NCI-H69 (cell line): ENCODE measurements at regions not wholly inside any gene's neighbourhood (a gene's known extent, or its start where the extent isn't known, plus 50 kb on each side); places are given as distances from the start of the nearest gene placed in this dataset.

Experiments used
- DNase-seq: peaks from one replicate; lab custom pipeline; 2025; lab: John Stamatoyannopoulos, UW

DNA sequence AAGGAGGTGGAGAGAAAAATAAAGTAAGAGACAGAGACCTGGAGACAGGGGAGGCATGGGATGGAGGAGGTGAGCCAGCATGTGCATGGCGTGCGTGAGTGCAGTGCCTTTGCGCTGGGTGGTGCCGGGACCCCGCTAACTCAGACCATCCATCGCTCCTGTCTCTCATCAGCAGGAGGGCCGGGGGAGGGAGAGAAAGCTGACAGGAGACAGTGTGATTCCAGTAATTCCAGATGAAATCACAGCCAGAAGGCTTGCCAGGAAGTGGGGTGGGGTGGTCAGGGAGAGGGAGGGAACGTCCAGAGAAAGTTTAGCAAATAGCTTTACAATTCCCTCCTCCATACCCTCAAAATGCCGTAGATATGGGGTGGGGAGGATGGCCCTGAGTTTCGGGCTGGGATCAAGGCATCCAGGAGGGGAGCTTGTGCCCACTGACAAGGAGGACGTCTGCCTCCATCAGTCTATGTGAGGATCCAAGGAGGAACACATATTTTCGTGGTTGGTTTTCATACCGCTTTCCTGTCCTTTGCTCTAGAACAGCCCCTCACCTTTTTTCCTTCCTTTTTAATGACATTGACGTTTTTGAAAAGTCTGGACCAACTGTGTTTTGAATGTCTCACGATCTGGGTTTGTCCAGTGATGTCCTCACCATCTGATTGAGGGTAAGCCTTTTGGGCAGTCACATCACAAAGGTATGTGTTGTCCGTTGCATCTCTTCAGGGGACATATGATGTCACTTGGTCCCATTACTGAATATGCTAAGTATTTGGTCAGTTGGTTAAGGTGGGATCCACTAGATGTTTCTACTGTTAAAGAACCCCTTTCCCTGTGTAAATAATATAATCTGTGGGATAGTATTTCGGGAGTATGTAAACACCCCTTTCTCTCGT, 567.3 kb downstream of the MIAT start:
- no peak for DNase-seq

DNA sequence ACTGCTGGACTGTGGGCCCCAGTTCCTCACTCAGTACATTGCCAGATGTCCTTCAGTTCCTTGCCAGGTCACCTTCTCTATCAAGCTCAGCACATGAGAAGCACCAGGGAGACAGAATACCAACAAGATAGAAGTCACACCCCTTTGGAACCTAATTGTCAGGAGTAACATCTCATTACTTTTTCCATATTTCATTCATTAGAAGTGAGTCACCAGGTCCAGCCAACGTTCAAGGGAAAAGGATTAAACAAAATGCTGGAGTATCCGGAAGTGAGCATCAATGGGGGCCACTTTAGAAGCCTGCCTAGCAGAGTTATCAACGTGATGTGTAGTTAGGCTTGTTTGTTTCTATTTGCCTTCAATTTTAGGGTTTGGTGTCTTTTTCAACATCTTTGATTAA, 569.3 kb downstream of the MIAT start:
- no peak for DNase-seq

DNA sequence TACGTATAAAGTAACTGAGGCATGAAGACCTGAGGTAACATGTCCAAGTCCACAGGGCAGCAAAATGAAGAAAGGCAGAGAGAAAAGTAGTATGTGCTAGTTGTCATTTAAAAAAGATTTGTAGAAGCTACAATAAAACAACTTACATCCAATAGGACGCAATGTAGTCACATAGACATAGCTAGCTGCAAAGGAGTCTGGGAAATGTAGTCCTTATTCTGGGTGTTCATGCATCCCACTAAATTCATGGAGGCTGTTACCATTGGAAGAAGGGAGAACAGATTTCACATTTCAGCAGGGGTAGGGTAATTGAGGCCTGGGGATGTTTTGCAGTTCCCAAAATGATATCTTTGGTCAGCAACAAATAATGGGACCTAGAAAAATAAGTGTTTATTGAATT, 571.4 kb downstream of the MIAT start:
- DNase-seq = no peak

DNA sequence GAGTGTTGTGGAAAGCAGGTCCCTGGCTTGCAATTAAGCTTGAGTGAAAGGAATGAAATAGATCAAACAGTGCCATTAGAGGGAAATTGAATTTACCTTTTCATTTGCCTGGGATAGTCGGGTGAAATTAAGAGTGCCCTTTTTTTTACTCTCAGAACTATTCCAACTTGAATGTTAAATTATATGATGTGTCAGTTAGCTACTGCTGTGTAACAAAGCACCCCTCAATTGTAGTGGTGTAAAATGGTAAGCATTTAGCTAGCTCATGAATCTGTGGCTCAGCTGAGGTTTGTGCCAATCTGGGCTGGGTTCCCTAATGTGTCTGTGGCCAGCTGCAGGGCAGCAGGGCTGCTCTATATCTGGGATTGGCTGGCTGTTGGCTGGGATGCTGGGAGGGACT, 571.4 kb downstream of the MN1 start:
- no peak for DNase-seq

DNA sequence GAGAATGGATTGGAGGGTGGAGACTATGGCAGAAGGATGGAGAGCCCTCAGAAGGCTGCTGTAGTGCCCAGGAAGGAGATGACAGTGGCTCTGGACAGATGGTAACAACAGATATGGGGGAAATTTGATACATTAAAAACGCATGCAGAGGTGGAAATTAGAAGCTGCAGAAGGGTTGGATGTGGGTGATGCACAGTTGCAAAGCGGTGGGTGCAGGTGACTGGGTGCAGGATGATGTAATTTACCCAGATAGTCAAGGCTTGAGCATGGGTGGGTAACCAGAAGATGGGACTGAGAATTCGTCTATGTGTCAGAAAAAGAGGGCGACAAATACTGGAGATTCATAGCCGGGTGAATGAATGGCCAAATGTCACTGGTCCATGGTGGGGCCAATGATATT, 570.3 kb downstream of the MN1 start:
- no peak for DNase-seq

DNA sequence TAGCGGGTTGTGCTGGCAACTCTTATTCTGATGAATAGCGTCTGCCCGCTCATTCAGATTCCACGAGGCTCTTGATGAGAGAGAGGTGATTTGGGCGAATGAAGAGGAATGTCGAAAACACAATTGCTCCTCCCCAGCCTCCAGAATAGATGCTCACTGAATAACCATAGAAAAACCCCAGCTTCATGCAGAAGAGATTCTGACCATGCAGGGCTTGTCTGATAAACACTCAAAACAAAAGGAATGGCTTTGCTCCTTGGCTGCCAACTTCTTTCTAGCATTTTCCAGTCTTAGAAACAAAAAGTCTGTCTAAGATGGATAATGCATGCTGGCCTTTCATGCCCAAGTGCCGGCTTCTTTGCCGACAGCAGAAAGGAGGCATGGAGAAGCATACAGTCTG, 569.5 kb downstream of the MN1 start:
- no peak for DNase-seq

DNA sequence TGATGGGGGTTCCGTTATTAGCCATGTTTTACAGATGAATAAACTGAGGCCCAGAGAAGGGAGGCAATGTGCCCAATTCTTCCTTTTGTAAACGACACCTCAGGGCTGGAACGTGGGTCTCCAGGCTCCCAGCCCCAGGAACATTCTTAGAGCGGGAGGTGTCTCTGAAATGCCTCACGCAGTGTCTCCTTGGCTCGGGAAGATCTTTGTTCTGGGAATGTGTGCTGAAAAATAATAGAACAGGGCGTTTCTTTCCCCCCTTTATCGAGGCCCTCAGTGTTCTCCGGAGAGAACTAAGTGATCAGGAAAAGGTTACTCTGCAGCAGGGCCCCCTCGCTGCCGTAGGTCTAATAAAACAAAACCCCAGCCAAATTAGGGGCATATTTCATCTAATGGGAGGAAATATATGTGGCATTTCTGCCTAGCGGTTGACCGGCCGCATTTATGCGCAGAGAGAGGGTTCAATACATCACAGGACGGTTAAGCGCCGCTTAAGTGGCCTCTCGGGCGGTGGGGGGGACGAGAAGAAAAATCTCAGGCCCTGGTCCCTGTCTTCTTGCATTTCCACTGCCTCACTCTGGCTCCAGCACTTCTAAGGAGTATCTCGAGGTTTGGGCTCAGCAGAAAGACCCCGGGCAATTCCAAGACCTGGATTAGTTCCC, 564.3 kb downstream of the MN1 start:
- no peak for DNase-seq

DNA sequence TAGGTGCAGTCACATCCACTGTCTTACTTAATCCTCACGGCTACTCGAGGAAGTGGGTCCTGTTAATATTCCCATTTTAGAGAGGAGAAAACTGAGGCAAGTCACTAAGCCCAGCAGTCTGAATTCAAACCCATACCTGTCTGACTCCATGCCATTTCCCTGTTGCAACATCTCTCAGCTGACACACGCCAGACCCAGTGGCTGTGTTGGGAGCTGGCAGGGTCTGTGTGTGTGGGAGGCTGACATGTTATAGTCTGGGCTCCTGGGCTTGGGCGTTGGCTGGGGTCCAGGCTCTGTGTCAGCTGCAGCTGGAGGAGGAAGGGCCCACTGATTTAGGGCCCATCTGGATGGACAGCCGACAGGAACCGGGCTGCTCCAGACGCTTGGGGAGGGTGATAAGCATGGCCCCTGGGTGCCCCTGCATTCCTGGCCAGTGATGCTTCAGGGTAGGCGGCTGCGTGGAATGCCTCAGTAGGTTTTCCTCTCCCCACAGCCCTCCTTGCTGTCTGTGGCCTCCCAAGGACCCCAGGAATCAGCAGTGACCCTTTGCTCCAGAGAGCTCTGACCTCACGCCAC, 562.5 kb downstream of the MN1 start:
- no peak for DNase-seq

DNA sequence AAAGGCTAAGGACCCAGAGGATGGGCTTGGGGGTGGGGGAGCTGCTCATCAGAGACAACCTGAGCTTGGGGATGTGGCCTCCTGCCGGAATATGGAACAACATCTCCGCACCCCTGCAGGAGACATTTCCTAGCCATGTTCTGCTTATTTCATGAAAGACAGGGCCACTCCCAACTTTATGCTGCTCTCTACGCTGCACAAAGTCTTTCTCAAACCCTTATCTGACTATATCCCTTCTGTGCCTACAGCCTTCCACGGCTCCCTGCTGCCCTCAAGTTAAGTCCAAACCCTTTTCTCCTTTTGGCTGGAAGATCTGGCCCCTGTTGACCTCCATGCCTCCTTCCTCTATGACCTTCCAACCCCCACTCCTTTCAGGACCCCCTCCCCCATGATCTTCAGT, 562.0 kb downstream of the MN1 start:
- no peak for DNase-seq

DNA sequence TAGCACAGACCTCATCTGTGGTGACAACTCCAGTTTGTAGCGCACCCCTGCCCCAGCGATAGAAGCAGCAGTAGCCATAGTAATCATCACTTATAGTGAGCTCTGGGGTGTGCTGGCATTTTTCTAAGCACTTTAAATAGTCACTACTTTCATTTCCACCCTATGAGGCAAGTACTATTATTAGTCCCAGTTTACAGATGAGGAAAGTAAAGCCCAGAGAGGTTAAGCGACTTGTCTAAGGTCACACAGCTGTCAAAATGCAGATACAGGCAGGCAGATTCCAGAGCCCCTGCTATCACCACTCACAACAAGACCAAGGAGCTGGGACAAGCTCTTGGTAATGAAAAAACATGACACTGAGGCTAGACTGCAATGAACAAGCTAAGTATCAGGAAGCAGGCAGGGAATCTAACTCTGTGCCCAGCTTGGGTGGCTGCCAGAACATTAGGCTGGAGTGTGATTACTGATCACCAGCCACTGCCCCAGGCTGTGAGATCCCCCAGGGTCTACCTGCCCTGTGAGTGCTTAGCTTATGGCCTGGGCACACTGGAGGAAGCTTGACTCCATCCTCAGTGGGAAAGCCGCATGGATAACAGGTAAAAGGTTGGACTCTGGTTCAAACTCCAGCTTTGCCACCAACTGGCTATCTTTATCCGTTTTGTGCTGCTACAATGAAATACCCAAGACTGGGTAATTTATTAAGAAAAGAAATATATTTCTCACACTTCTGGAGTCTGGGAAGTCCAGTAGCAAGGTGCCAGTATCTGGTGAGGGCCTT, 561.1 kb downstream of the MN1 start:
- no peak for DNase-seq

DNA sequence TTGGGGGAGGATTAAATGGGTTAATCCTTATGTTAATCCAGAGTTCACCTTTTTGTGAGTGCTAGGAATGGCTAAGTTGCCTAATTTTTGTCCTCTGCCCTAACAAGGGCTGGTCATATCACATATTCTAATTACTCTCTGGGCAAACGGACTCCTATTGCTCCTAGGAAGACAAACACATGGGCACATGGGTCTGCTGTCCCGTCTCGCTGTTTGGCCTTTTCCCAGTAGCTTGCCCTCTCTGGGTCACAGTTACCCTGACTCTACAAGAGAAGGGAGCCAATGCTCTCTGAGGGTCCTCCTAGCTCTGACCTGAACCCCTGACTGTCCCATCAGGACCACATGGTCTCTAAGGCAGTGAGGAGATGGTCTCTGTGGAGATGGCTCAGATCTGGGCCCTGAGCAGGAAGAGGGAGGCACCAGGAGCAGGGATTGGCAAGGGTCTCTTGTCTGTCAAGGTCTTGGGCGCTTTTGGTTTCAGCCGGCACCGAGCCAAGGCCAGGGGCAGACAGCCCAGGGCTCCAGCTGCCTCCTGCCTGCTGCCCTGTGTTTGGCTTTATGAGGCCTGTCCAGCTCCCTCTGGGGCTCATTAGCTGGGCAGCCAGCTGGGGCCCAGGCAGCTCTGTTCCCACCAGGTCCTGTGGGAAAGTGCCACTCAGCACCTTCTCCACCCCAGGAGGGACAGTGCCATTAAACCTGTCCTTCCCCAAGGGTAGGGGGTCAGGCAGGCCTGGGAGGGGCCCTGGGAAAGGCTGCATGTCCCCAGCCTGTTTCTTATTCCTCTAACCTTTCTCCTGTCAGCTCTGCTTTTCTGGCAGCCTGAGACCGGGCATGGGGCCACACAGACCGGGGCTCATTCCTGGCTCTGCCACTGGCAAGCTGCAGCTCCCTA, 559.9 kb downstream of the MN1 start:
- DNase-seq = no peak

DNA sequence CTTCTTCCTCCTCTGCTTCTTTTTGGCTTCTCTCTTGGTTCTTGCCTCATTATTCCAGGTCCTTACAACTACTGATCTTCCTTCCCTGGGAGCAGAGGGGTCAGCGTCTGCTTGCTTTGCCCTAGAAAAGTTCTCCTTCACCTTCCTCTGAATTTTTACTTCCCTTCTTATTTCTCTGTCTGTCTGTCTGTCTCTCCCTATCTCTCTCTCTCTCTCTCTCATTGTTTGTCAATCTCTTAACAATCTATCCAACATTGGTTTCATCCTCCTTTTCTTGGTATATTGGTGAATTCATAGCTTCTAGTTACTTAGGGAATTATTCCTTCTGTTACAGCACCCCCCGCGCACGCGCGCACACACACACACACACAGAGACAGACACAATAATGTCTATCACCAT, 559.1 kb downstream of the MN1 start:
- no peak for DNase-seq

DNA sequence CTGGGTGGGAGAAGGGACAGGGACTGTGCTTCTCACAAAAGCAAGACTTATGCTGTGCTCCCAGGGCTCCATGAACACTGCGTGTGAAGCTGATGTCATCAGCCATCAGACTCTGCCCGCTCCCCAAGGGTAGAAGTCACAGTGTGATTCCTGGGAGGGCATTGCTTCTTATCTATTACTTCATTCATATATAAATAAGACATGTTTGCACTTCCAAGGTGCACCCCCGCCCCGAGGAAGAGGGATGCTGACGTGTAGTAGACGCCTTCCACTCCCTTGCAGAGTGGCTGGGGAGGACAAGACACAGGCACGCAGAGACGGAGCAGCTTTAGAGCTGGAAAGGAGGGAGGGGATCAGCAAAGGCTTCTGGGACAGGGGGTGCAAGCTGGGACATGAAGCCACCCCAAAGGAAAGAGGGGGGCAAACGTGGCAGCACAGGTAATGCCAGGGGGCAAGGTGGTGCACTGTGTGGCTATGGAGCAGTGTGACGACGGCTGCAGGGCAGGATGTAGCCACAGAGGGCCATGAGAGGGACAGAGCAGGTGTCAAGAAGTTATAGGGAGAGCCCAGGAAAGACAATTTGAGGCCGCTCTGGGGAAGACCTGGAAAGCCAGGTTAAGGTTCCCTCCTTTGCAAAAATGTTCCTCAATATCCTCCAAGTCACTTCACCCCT, 558.5 kb downstream of the MN1 start:
- no peak for DNase-seq

DNA sequence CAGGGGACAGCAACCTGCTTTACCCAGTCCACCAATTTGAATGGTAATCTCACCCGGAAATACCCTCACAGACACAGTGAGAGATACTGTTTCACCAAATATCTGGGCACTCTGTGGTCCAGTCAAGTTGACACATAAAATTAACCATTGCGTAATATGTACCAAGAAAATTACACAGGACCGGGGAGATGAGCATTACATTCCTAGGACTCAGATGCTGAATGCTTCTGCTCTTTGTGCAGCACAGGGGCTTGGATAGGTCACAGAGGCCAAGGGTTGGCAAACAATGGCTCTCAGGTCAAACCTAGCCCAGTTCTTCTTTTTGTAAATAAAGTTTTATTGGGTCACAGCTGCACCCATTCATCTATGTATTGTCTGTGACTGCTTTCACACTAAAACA, 557.2 kb downstream of the MN1 start:
- DNase-seq = no peak

DNA sequence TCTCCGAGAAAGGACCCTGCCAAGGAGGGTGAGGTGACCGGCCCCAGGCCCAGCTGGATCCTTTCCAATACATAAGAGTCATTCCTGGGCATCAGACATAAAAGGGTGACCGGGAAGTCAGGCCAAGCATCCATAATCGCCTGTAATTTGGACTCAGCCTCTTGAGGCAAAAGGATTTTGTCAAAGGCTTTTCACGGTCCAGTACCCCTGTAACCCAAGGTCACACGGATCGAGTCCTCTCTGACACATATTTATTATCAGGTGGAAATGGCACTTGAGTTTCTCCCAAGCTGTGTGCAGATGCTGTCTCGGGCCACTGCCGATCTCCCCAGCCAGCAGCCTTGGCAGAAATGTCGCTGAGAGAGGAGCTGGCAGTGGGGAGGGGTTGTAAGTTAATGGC, 556.5 kb downstream of the MN1 start:
- no peak for DNase-seq

DNA sequence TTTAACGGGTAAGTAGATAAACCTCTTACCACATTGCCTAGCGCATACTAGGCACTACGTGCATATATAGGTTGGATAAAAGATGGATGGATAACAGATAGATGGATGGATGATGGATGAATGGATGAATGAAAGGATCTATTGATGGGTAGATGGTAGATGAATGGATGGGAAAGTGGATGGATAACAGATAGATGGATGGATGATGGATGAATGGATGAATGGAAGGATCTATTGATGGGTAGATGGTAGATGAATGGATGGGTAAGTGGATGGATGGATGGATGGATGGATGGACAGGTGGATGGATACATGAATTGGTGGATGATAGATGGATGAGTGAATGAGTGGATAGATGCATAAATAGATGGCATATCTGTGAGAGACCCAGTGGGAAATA, 555.0 kb downstream of the MN1 start:
- no peak for DNase-seq

DNA sequence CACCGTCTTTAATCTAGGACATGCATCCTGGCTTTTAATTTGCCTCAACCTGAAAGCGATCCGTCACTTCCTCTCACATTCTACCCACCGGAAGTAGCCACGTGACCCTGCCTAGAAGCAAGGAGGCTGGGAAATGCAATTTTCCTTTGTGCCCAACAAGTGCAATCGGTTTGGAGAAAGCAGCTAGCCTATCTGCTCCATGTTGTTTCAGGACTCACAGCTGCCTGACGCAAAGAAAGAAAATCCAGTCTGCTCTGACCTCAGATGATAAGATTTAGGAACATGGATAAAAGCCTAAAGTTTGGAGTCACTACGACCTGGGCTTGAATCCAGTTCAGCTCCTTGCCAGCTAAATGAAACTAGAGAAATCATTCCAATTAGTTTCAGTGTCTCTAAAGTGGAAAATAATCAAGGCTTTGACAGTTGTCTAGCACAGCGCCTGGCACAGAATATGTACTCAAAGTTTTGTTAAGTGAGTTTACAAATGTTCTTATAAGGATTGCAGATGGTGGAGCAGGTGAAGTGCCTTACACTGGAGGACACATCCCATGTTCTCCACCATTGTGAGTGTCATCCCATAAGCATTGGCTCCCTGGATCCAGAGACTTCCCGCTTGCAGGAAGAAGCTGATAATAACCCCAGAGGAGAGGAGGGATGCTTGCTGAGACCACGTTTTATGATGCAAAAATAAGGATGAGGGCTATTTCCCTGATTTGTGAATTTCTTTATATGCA, 553.7 kb downstream of the MN1 start:
- no peak for DNase-seq

DNA sequence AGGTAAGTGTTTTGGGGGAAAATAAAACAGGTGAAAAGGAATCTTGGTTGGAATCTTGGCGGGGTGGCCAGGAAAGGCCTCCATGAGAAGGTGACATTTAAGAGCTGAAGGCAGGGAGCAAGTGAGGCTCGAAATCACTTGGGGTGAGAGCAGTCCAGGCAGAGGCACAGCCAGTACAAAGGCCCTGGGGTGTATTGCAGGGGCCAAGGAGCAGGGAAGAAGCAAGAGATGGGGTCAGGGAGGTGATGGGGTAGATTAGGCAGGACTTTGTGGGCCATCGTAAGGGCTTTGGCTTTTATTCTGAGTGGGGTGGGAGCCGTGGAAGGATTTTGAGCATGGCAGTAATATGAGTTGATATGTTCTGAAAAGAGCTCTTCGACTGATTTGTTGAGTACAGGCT, 551.1 kb downstream of the MN1 start:
- no peak for DNase-seq

DNA sequence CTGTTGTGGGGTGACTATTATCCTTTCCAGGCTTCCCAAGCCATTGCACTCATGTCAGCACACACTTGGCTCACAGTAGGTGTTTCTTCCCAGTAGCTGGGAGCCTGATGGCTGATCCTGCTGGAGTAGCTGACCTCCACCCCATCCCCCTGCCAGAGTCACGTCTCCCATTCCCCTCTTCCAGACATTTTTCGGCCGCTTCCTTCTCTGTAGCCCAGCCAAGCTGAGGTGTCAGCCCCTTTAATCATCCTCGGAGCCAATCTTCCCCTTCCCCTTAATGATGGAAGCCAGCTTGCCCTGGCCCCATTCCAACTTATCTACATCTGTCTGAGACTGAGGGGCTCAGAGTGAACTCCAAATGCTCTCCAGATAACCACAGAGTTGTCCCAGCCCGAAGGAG, 550.7 kb downstream of the MN1 start:
- no peak for DNase-seq

DNA sequence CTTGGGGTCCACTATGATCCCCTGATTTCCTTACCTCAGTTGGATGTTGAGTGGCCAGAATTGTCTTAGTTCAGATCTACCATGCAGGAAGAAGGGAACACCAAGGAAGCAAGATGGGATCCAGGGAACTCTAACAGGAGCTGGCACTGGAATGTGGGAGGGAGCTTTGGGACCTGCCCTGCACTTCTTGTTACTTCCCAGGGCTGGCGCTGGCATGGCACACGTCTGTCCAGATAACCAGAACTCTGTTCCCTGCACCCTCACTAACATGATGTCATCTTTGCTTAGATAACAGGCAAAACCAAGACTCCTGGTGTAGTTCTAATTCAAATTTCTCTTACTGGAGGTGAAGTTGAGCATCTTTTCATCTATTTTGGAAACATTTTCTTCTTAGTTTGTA, 550.0 kb downstream of the MN1 start:
- no peak for DNase-seq
